ENCODE measurements at regions not wholly inside any gene's neighbourhood (a gene's known extent, or its start where the extent isn't known, plus 50 kb on each side); places are given as distances from the start of the nearest gene placed in this dataset.

- TF ChIP-seq SIN3A (IDR thresholded peaks at IDR 0.05; ENCODE audit: borderline replicate concordance, insufficient read depth, low read length) = no peak
- no peak for TF ChIP-seq TAF1 (IDR thresholded peaks at IDR 0.05; ENCODE audit: borderline replicate concordance, insufficient read depth, low read length)
- no peak for TF ChIP-seq POLR2AphosphoS5 (IDR thresholded peaks at IDR 0.05; ENCODE audit: low read depth, low read length)
Measured at GRCh38 chr15:94028121-94028520, 203.2 kb upstream of the MCTP2 start.

Data from PFSK-1 (cell line).